GM21825 (cell line): ENCODE measurements at regions not wholly inside any gene's neighbourhood (a gene's known extent, or its start where the extent isn't known, plus 50 kb on each side); places are given as distances from the start of the nearest gene placed in this dataset.

ENCODE experiments used
- ATAC-seq: cut with Tn5 transposase; IDR thresholded peaks from one replicate; pipeline ENCODE4 v1.9.1; 2021; ENCODE audit warnings: mild to moderate bottlenecking, moderate library complexity; ENCODE audit not compliant: unreplicated experiment

- ATAC-seq: no peak
Observed at GRCh38 chr4:159497936-159498335, 395.1 kb downstream of the RAPGEF2 start.

- ATAC-seq: no peak
Observed at GRCh38 chr4:159498446-159499115, 395.7 kb downstream of the RAPGEF2 start.

DNA sequence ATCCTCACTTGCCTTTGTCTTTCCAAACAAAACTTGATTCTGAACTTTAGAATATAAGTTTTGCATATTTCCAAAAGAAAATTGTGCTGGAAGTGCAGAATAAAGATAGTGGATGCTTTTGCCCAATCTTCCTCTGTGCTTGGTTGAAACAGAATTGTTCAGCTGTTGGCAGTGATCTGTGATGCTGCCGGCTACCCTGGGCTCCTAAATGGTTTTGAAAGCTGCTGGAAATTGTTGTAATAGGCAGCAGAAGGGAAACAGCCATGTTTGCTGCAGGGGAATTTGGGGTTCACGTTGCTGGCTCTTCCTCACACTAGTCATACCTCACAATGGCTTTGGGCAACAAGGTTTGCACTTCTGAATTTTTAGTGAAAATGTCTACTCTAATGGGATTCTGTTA is 398.0 kb downstream of the RAPGEF2 start:
- ATAC-seq: no peak

GRCh38 chr4:159503236-159504008 is 400.5 kb downstream of the RAPGEF2 start:
- ATAC-seq: no peak

GRCh38 chr4:159504684-159505083 is 401.8 kb downstream of the RAPGEF2 start:
- ATAC-seq: no peak

DNA sequence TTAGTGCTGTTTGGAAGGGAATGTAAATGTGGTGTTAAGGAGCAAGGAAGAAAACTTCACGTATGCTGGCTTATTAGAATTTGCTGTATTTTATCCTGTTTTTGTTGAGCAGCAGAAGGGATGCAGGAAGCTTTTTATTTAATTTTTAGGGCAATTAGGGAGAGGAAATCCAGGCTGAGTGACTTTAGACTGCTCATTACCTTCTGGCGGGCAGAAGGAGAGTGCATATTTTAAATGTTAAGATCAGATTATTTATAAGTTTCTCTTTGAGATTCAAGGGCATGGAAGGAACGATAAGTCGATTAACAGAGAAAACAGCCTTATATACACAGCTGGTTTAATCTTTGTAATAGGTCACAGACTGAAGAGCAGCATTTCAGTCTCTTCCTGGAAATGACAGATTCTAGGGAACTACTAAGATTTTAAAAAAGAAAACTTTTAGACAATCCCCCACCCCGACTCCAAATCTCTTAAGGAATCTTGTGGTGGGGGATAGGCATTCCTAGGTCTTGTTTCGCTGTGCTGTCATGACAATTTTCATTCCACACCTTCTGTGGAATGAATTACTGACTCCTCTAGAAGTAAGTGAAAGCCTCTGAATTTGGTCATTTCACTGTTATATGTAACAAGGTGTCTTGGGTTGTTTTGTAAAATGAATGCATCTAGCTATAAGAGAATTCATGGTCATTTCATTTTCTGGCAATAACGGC is 402.5 kb downstream of the RAPGEF2 start:
- ATAC-seq: no peak

DNA sequence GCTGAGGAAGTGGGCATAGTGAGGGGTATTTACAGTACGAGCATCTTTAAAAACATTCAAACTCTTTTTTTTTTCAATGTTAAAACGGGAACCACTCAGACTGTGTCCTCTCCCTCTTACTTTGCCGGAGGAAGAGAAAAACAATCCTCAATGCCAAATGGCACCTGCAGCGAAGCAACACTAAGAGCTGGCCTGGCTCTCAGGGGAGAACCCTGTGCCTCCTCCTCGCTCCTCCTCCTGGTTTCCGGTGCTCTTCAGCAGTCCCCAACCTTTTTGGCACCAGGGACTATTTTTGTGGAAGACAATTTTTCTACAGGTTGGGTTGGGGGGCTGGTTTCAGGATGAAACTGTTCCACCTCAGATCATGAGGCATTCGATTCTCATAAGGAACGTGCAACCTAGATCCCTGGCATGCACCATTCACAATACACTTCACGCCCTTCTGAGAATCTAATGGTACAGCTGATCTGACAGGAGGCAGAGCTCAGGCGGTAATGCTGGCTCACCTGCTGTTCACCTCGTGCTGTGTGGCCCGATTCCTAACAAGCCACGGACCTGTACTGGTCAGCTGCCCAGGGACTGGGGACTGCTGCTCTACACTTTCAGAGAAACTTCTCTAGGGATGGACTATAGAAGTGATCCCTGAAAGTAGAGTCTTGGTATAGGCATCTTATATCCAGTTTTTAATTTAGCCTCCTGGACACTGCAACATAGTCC is 404.1 kb downstream of the RAPGEF2 start:
- ATAC-seq: no peak

DNA sequence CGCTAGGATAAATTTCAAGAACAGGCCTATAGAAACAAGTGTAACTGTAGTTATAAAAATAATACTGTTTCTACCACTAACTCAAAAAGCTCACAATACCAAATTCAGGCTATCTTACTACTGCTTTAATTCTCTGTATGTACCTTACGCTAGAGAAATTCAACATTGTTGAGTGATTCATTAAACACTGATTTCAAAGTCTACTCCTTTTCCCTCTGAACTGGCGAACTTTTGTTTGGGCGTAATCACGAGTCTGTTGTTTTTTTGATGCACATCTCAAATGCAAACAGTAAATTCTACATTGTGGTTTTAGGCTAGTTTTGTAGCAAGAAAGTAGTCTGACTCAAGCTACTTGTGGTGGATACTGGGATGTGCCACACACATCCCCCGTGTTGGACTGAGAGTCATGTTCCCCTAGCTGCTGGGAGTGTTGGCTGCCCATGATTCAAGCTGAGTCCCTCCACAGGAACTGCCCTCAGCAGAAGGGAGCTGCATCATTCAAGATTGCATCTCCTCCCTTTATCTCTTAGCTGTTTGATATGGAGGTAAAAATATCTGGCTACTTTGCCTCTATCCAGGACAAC is 406.1 kb downstream of the RAPGEF2 start:
- ATAC-seq: no peak

- no peak for ATAC-seq
Observed at GRCh38 chr4:159512348-159512747, 409.5 kb downstream of the RAPGEF2 start.

DNA sequence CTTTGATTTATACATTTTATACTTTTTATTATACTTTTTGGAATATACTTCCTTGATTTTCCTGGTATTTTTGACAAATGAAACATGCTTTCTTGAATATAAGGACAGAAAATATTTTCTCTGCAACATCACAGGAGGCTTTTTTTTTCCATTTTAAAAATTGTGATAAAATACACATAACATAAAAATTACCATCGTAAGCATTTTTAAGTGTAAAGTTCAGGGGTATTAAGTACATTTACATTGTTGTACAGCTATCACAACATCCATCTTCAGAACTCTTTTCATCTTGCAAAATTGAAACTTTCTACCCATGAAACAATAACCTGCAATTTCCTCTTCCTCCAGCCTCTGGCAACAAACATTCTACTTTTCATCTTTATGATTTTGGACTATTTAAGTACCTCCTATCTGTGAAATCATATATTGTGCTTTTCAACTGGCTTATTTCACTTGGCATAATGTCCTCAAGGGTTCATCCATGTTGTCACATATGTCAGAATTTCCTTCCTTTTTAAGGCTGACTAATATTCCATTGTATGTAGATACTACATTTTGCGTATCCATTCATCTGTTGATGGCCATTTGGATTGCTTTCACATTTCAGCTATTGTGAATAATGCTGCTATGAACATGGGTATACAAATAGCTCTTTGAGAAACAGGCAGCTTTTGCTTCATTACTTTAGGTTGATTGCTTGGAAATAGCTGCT is 412.6 kb downstream of the RAPGEF2 start:
- no peak for ATAC-seq

DNA sequence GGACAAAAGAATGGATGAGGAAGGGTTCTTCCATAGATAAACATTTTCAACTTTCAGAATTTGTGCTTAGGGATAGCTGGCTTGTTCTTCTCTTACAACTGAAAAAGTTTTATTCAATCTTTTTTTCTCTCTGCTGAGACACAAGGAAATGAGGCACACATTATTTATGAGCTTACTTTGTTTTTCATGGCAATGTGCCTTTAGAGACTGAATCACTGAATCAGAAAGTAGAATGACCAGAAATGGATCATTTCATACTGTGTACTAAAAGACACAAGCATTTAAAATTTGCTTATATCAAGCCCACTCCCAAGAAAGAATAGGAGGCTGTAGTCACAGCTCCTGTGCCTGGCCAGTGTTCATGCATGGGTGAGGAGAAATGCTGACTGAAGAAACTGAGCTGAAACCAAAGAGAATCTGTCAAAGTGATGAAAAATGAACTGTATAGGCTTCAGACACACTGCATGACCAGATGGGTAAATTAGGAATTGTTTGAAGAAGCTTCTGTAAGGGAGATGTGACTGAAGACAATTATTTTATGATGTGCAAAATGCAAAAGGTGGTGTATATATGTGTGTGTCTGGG is 413.8 kb downstream of the RAPGEF2 start:
- no peak for ATAC-seq

GRCh38 chr4:159520074-159520473 is 417.2 kb downstream of the RAPGEF2 start:
- no peak for ATAC-seq

- ATAC-seq: no peak
Observed at GRCh38 chr4:159526172-159526571, 423.3 kb downstream of the RAPGEF2 start.

GRCh38 chr4:159534655-159535054 is 431.8 kb downstream of the RAPGEF2 start:
- ATAC-seq: no peak

GRCh38 chr4:159538556-159538955 is 435.7 kb downstream of the RAPGEF2 start:
- no peak for ATAC-seq

GRCh38 chr4:159540038-159540437 is 437.2 kb downstream of the RAPGEF2 start:
- ATAC-seq: no peak

DNA sequence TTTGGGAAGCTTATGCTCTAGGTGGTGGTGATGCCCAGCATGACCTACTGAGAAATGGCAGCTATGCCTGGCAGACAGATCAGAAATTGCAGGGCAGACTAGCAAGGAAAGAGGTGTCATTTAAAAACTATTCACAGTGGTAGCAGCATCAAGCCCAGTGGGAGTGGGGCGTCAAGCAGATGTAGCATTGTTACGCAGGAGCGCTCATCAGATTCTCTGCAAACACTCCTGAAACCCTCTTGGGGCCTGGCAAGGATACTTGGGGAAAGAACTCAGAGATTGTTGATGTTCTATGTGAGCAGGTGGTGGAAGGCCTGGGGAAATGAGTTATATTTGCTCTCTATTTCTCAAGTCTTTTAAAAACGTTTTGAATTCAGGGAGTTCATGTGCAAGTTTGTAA is 437.6 kb downstream of the RAPGEF2 start:
- ATAC-seq: no peak

GRCh38 chr4:159541143-159541542 is 438.3 kb downstream of the RAPGEF2 start:
- ATAC-seq: no peak

DNA sequence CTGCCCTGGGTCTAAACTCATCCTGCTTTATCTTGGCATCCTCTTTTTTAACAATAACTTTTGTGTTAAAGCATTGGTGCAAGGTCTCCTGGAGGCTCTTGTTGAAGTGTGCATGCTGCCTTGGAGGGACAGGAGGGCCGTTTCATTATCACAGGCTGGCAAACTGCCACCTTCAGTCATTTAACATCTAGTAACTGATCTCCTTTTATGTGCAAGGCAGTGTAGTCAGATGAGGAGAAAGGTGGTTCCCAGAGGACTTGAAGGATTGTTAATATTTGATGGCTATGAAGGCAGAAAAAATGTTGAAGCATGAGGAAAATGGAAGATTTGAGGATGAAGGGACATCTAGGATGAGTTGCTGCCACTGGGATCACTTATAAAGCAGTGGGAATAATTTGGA is 439.4 kb downstream of the RAPGEF2 start:
- no peak for ATAC-seq

- no peak for ATAC-seq
Observed at GRCh38 chr4:159543831-159544230, 441.0 kb downstream of the RAPGEF2 start.
